HG02970 (cell line): ENCODE measurements at regions not wholly inside any gene's neighbourhood (a gene's known extent, or its start where the extent isn't known, plus 50 kb on each side); places are given as distances from the start of the nearest gene placed in this dataset.
"Not testable (repeated sequence)": the region's sequence is repeated elsewhere in the genome, so short reads cannot be mapped to it uniquely, and the experiment has no call there.

ENCODE experiments used
- ATAC-seq: cut with Tn5 transposase; IDR thresholded peaks from one replicate; pipeline ENCODE4 v1.9.1; 2021; ENCODE audit warnings: mild to moderate bottlenecking, moderate library complexity, moderate number of reproducible peaks; ENCODE audit not compliant: unreplicated experiment, low FRiP score

DNA sequence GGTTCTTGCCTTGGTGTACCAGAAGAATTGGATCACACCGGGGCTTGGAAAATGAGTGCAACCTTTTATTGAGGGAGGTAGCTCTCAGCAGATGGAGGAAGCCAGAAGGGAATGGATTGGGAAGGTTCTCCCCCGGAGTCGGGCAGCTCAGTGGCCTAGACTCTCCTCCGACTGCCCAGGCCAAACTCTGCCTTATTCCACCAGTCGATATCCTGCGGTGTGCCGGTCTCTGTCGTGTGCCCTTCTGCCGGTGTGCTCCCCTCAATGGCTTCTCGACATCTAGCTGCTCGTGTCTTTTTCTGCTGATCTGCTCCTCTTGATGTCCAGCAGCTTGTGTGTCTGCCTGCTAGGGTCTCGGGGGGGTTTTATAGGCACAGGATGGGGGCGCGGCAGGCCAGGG lies 87.4 kb upstream of the CCL21 start:
- ATAC-seq = no peak

DNA sequence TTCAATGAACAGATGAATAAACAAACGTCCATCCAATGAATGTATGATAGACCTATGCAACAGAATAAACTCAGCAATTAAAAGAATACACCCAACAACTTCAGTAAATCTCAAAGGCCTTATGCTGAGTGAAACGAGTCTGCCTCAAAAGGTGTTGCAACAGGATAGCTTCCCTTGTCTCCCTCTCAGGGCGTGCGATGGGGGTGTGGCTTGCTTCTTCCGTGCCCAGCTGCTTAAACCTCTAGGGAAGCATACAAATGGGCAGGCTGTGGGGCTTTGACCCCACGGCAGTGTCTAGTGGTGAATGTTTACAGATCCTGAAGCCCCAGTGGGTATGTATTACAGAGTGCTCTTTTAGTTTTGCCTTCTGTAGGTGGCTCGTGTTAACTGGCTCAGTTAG lies 87.0 kb upstream of the CCL21 start:
- ATAC-seq = no peak

DNA sequence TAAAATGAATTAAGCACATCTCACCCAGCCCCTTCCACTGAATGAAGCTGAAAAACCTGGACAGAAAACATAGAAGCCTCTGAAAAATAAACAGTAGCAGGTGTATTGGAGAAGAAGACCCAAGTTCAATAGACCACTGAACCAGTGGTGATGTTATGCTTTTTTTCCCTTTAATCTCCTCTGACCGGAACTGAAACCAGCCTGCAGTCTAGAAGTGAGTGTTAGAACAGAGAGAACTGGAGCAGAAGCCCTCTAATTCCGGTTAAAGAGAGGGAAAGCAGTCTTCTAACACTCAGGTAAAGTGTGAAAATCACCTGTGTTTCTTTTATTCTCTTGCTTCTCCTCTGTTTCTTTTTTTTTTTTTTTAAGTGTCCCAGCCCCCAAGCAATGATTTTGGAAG lies 83.5 kb upstream of the CCL21 start:
- ATAC-seq = no peak

DNA sequence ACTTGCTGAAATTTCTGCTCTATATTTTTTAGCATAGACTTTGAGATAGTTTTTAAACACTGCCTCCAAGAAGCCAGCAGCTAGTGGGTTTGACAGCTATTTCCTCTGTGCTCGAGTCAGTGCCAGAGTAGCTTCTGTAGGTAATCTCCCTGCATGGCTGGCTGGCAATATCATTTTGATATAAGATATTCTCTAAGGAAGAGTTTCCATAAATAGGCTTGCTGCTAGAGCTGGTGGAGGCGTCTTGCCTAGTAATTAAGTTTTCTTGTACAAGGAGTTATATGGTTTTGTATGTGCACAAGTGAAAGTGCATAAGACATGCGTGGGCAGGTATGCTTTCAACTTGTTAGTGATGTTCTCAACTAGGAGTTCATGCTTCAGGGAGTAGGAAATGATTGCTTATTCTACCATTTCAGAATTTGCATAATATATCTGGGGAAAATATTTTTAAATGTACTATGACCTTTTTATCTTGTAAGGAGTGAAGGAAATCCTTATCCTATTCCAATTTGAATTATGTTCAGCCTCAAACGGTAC lies 74.1 kb upstream of the CCL21 start:
- no peak for ATAC-seq

DNA sequence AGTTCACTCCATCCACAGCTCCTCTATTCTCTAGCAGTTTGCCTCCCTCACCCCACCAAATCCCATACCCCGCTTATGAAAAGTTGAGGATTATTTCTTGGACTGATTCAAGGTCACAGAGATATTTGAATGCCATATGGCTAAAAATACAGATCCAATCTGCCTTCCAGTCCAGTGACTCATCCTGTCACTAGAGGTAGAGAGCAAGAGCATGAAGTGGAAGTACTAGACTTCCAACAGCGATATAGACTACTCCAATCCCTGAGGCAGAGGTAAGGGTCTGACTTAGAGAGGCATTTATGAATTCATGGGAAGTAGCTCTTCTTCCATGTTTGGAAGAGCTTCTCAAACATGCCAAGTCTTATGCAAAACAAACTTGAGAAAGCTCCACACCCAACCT lies 72.4 kb upstream of the CCL21 start:
- ATAC-seq = no peak

DNA sequence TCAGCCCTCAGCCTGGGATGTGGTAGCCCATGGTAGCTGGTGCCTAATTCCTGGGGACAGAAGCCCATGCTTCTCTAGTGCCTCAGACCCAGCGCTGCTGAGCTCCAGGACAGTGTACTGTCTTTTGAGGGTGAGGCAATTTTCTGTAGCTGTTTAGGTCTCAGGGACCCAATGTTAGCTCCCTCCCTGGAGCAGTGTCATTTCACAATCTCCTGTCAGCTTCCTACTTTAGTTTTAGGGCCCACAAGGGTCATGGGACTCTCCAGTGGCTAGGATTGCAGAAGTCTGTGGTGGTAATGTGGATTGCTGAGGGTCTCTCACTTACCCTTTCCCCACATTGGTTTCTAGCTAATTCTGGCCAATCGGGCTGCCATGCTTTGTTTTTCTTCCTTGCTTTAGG lies 67.7 kb upstream of the CCL21 start:
- ATAC-seq = no peak

DNA sequence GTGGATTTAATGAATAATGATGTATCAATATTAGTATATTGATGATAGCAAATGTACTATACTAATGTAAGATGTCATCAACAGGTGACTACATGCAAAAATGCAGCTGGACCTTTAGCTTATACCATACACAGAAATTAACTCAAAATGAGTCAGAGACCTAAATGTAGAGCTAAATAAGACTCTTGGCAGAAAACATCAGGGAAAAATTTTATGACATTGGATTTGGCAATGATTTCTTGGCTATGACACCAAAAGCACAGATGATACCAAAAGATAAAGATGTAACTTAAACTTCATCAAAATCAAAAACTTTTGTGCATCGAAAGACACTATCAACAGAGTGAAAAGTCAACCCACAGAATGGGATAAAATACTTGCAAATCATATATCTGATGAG lies 64.0 kb upstream of the CCL21 start:
- ATAC-seq = no peak

DNA sequence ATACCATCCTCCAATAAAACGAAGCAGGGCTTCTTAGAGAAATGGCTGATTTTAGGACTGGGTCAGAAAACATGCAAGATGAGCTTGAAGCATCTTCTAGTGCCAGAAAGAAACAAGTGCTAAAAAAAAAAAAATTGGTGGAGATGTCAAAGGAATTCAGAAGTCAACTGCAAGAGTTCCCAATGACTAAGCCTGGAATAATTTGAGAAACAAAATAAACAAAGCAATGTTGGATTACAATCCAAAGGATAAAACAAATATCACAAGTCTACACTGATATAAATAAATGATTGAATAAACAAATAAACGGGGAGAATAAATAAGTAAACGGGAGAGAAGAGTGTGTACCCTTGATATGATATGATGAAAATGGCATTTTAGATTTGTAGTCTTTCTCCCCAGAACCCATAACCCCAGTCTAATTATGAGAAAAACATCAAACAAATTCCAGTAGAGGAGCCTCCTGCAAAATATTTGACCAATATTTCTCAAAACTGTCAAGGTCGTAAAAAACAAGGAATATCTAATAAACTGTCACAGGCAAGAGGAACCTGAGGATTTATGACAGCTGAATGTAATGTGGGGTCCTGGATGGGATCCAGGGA lies 63.5 kb upstream of the CCL21 start:
- no peak for ATAC-seq

DNA sequence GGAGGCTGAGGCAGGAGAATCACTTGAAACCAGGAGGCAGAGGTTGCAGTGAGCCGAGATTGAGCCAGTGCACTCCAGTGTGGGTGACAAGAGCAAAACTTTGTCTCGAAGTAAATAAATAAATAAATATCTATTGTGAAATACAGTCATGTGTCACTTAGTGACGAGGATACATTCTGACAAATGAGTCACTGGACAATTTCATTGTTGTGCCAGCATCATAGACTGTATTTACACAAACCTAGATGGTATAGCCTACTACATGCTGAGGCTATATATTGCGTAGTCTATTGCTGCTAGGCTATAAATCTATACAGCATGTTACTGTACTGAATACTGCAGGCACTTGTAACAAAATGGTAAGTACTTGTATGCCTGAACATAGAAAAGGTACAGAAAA lies 61.1 kb upstream of the CCL21 start:
- ATAC-seq = no peak

DNA sequence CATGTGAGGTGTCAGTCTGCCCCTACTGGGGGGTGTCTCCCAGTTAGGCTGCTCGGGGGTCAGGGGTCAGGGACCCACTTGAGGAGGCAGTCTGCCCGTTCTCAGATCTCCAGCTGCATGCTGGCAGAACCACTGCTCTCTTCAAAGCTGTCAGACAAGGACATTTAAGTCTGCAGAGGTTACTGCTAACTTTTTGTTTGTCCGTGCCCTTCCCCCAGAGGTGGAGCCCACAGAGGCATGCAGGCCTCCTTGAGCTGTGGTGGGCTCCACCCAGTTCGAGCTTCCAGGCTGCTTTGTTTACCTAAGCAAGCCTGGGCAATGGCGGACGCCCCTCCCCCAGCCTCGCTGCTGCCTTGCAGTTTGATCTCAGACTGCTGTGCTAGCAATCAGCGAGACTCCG lies 57.2 kb upstream of the CCL21 start:
- ATAC-seq = not testable (repeated sequence)

DNA sequence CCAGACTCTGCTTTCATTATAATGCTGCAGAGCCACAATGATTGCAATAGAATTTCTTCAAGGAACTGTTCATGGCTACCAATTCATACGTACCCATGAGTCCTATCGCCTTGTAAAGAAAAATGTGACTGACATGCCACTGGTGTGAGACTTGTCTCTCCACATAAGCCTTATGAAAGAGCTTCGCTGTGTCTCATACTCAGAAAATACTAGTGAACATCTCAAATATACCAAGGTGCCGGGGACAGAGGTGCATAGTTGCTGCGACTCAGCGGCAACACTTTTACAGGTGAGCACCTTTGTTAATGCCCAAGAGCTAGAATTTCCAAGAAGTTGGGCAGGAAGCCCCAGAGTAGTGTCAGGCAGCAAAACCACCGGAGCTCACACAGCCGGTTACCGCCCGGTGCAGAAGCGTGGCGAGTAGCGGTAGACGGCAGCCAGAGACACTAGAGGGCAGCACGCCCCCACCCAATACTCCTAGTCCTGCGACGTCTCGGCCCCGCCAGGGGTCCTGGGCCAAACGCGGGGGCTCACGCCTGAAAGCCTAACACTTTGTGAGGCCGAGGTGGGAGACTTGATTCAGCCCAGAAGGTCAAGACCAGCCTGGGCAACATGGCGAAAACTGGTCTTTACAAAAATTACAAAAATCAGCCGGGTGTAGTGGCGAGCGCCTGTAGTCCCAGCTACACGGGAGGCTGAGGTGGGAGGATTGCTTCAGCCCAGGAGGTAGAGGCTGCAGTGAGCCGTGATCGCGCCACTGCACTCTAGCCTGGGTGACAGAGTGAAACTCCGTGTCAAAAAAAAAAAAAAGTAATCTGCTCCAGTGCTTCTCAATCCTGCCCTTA lies 50.5 kb upstream of the CCL21 start:
- not testable (repeated sequence) for ATAC-seq
